ENCODE measurements at regions not wholly inside any gene's neighbourhood (a gene's known extent, or its start where the extent isn't known, plus 50 kb on each side); places are given as distances from the start of the nearest gene placed in this dataset.
"Not testable (repeated sequence)": the region's sequence is repeated elsewhere in the genome, so short reads cannot be mapped to it uniquely, and the experiment has no call there.

- DNase-seq = no peak
Measured at GRCh38 chr6:48701572-48701971, 590.6 kb upstream of the PTCHD4 start.

GRCh38 chr6:48695872-48696271 lies 584.9 kb upstream of the PTCHD4 start:
- no peak for DNase-seq

GRCh38 chr6:48691420-48691819 lies 580.4 kb upstream of the PTCHD4 start:
- DNase-seq = no peak

- no peak for DNase-seq
Measured at GRCh38 chr6:48689498-48689897, 578.5 kb upstream of the PTCHD4 start.

GRCh38 chr6:48678390-48678789 lies 567.4 kb upstream of the PTCHD4 start:
- DNase-seq = no peak

- no peak for DNase-seq
Measured at GRCh38 chr6:48671505-48671904, 560.5 kb upstream of the PTCHD4 start.

- no peak for DNase-seq
Measured at GRCh38 chr6:48670546-48670945, 559.5 kb upstream of the PTCHD4 start.

- no peak for DNase-seq
Measured at GRCh38 chr6:48667797-48668196, 556.8 kb upstream of the PTCHD4 start.

- DNase-seq = no peak
Measured at GRCh38 chr6:48664826-48665225, 553.8 kb upstream of the PTCHD4 start.

GRCh38 chr6:48658915-48659314 lies 547.9 kb upstream of the PTCHD4 start:
- no peak for DNase-seq

GRCh38 chr6:48641544-48641943 lies 530.5 kb upstream of the PTCHD4 start:
- DNase-seq = no peak

- not testable (repeated sequence) for DNase-seq
Measured at GRCh38 chr6:48638796-48639195, 527.8 kb upstream of the PTCHD4 start.

GRCh38 chr6:48630511-48630910 lies 519.5 kb upstream of the PTCHD4 start:
- no peak for DNase-seq

- no peak for DNase-seq
Measured at GRCh38 chr6:48628316-48628715, 517.3 kb upstream of the PTCHD4 start.

- DNase-seq = no peak
Measured at GRCh38 chr6:48626421-48626820, 515.4 kb upstream of the PTCHD4 start.

GRCh38 chr6:48624631-48625030 lies 513.6 kb upstream of the PTCHD4 start:
- no peak for DNase-seq

- no peak for DNase-seq
Measured at GRCh38 chr6:48619771-48620170, 508.8 kb upstream of the PTCHD4 start.

GRCh38 chr6:48615041-48615440 lies 504.0 kb upstream of the PTCHD4 start:
- DNase-seq = no peak

- DNase-seq = no peak
Measured at GRCh38 chr6:48614326-48614725, 503.3 kb upstream of the PTCHD4 start.

GRCh38 chr6:48613231-48613949 lies 502.4 kb upstream of the PTCHD4 start:
- no peak for DNase-seq

- no peak for DNase-seq
Measured at GRCh38 chr6:48611332-48611731, 500.3 kb upstream of the PTCHD4 start.

GRCh38 chr6:48610846-48611245 lies 499.8 kb upstream of the PTCHD4 start:
- no peak for DNase-seq

- no peak for DNase-seq
Measured at GRCh38 chr6:48606618-48607017, 495.6 kb upstream of the PTCHD4 start.

- no peak for DNase-seq
Measured at GRCh38 chr6:48597951-48598350, 487.0 kb upstream of the PTCHD4 start.

GRCh38 chr6:48596830-48597229 lies 485.8 kb upstream of the PTCHD4 start:
- no peak for DNase-seq

Data from left hindlimb (tissue), 1 donor.